ENCODE measurements at regions not wholly inside any gene's neighbourhood (a gene's known extent, or its start where the extent isn't known, plus 50 kb on each side); places are given as distances from the start of the nearest gene placed in this dataset.
A peak's percentile ranks its signal among the peaks of the same experiment; 100 is the strongest.

GRCh38 chr6:131381052-131381708, 191.8 kb upstream of the ARG1 start:
- no peak for DNase-seq (ENCODE audit: extremely low read depth in 1 of 11, low read depth in 9 of 11, low spot score in 4 of 11)

GRCh38 chr6:131381709-131382093, 191.3 kb upstream of the ARG1 start:
- DNase-seq (ENCODE audit: extremely low read depth in 1 of 11, low read depth in 9 of 11, low spot score in 4 of 11) = no peak

DNA sequence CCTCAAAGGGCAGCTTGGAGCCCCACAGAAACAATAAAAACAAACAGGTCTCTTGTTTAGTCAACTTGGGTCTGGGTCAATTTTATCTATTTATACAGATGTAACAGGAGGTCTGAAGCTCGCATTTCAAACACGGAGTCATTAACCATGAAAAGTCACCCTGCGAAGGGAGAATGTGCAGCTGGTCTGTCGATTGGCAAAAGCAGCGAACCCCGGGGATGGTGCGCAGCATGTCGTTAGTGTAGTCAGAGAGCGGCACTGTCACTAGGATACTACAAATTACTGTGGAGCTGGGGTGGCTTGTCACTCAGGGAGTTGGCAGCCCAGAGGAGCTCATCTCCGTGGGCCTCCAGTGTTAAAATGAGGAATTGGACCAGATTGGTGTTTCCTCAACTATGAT, 190.4 kb upstream of the ARG1 start:
- DNase-seq (ENCODE audit: extremely low read depth in 1 of 11, low read depth in 9 of 11, low spot score in 4 of 11) = peak in 1 of 11 donors; percentile 7

- DNase-seq (ENCODE audit: extremely low read depth in 1 of 11, low read depth in 9 of 11, low spot score in 4 of 11) = no peak
Measured at GRCh38 chr6:131383421-131384411, 189.3 kb upstream of the ARG1 start.

GRCh38 chr6:131387562-131388447, 185.2 kb upstream of the ARG1 start:
- DNase-seq (ENCODE audit: extremely low read depth in 1 of 11, low read depth in 9 of 11, low spot score in 4 of 11) = no peak

DNA sequence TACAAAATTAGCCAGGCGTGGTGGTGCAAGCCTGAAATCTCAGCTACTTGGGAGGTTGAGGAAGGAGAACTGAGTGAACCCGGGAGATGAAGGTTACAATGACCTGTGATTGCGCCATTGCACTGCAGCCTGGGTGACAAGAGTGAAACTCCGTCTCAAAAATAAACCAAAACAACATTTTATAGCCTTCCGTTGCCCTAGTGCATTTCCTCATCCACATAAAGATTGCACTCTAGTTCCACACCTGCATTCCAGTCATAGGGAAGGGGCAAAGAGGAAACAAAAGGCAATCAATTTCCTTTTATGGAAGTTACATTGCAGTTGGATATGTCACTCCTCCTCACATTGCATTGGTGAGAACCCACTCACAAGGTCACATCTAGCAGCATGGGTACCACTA, 182.7 kb upstream of the ARG1 start:
- no peak for DNase-seq (ENCODE audit: extremely low read depth in 1 of 11, low read depth in 9 of 11, low spot score in 4 of 11)

DNA sequence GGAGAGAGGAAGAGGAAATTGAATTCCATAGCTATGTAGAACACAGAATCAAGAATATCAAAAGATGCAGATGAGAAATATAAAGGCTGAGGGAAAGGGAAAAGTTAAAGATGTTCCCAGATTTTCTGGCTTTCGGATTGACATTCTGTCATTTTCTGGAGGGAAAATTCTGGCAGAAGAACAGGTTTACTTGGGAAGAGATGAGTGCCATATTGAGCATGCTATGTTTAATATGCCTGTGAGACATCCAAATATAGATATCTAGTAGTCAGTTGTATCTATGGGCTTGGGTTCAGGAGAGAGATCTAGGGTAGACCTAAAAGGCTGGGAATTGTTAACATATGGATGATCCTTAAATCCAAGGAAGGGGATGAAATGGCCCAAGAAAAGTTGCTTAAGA, 181.9 kb upstream of the ARG1 start:
- DNase-seq (ENCODE audit: extremely low read depth in 1 of 11, low read depth in 9 of 11, low spot score in 4 of 11) = no peak

GRCh38 chr6:131393433-131393832, 179.6 kb upstream of the ARG1 start:
- DNase-seq (ENCODE audit: extremely low read depth in 1 of 11, low read depth in 9 of 11, low spot score in 4 of 11) = no peak

DNA sequence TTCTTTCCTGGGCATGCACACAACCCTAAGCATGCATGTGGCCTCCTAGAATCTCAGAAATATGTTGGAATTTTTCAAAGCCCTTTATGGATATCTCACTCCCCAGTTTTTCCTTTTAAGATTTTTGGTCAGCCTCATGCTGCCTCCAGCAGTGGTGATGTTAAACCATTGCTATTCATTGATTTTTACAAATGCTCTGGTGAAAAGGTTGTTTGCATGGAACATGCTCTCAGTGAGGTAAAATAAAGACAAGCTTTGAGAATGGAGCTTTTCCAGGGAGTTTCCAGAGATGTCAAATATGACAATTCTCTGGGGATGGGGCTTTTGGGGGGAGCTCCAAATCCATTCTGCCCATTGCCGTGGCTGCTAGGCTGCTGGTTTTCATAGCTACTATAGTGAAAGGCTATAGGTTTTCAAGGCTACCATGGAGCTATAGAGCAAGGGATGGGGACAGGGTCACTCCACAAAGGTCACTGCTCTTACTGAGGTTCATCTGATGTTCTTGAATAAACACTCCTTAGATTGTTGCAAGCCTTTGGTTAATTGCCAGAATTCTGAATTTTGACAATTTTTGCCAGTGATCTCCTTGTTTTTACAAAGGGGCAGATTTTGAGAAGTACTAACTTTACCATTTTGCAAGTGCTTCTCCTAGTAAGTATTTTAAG, 178.1 kb upstream of the ARG1 start:
- DNase-seq (ENCODE audit: extremely low read depth in 1 of 11, low read depth in 9 of 11, low spot score in 4 of 11) = no peak

DNA sequence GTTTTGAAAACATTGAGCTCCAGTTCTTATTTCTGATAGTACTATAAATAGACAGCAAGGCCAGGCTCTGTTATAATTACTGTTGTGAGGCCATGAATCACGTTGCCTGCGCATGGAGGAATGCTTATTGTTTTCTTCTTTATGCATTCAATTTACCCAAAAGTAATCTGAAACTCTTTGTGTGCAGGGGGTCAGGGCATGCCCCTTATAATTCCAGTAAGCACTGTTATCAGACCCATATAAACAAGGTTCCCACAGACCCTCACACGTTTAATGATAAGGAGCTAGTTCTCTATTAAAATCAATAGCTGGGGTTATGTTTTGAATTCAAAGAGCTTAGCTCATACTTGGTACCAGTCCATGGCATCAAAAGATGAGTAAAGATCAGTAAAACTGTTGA, 174.8 kb upstream of the ARG1 start:
- no peak for DNase-seq (ENCODE audit: extremely low read depth in 1 of 11, low read depth in 9 of 11, low spot score in 4 of 11)

DNA sequence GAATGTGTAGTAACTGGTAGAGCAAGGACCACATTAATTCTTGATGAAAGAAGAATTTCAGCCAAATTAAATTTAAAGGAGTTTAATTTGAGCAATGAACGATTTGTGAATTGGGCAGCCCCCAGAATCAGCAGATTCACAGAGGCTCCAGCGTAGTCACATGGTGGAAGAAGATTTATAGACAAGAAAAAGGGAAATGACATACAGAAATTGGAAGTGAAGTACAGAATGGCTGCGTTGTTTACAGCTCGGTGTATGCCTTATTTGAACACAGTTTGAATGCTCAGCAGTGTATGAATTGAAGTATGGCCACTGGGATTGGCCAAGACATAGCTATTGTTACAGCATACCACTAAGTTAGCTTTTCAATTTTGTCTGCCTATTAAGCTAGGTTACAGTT, 173.6 kb upstream of the ARG1 start:
- no peak for DNase-seq (ENCODE audit: extremely low read depth in 1 of 11, low read depth in 9 of 11, low spot score in 4 of 11)

DNA sequence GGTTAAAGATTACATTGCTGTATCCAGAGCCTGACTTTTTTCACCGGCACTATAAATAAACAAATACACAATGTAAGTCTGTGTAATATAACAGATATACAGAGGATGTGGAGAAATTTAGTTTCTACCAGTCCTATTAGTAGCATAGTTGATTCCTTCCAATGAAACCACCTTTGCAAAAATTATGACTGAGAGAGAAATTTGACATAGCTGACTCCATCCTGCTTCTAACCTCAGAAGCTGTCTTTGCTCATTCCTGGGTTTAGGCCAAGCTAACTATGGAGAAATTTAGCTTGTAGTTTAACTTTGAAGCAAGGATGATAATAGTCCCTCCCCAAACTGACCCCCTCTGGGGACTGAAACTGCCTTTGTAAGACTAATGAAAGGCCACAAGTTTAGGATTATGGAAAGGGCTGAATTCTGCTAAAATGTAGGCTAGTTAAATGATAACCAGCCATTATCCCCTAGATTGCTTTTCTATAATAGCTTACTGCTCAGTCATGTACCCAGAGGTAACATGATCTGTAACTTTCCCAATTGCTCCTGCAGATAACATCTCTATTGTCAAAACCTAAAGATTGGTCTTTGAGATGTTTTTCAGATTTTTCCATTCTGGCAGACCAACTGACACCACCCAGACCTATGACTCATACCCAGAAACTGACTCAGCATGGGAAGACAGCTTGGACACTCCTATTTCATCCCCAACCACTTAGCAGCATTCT, 172.8 kb upstream of the ARG1 start:
- no peak for DNase-seq (ENCODE audit: extremely low read depth in 1 of 11, low read depth in 9 of 11, low spot score in 4 of 11)

DNA sequence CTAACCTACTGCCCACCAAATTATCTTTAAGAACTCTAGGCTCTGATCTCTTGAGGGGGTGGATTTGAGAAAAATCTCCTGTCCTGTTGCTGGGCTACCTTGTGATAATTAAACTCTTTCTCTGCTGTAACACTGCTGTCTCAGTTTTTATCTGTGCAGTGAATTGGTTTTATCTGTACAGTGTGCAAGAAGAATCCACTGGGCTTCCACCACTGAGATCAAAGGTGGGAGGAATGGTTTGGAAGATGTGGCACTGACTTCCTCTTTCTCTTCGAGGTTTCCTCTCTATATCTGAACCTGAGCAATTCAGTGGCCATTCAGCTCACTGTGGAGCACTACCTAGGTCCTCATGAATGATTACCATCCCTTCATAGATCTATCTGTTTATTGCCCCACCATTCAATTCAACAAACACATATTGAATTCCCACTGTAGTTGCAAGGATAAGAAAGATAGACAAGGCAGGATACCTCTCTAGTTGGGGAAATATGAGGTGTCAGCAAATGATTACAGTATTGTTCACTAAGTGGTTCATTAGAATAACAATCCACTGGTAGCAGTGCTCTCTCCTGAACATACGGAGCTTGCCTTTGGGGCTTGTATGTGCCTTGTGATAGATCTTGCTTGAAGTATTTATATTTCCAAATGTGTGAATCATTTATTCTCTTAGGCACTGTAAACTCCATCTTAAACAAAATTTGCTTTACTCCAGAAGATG, 172.1 kb upstream of the ARG1 start:
- no peak for DNase-seq (ENCODE audit: extremely low read depth in 1 of 11, low read depth in 9 of 11, low spot score in 4 of 11)

DNA sequence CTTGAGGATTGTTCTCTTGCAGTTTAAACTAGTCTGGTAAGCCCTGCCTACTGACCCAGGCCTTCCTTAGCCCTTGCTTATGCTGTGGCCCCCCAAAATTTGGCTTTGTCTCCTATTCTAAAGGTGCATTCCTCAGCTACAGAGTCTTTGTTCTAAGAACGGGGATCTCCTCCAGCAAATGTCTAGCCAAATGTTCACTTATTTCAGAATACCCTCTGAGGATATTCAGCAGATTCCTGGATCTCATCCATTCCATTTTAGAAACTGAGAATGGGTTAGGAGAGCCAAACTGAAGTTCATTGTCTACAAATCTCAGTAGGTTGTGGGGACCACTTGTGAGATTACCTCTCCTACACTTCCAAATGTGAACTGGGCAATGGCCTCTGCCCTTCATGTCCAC, 164.2 kb upstream of the ARG1 start:
- no peak for DNase-seq (ENCODE audit: extremely low read depth in 1 of 11, low read depth in 9 of 11, low spot score in 4 of 11)

DNA sequence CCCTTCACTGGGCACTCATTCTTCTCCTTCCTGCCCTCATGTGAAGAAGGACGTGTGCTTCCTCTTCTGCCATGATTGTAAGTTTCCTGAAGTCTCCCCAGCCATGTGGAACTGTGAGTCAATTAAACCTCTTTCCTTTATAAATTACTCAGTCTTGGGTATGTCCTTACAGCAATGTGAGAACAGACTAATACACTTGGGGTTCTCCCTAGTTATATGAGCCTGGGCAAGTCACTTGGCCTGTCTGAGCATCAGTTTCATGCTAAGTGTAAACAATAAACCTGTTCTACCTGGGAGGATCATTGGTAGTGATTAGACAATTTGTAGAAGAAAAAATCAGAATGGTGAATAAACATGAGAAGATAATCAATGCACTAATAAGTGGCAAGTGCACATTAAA, 162.2 kb upstream of the ARG1 start:
- DNase-seq (ENCODE audit: extremely low read depth in 1 of 11, low read depth in 9 of 11, low spot score in 4 of 11) = no peak

DNA sequence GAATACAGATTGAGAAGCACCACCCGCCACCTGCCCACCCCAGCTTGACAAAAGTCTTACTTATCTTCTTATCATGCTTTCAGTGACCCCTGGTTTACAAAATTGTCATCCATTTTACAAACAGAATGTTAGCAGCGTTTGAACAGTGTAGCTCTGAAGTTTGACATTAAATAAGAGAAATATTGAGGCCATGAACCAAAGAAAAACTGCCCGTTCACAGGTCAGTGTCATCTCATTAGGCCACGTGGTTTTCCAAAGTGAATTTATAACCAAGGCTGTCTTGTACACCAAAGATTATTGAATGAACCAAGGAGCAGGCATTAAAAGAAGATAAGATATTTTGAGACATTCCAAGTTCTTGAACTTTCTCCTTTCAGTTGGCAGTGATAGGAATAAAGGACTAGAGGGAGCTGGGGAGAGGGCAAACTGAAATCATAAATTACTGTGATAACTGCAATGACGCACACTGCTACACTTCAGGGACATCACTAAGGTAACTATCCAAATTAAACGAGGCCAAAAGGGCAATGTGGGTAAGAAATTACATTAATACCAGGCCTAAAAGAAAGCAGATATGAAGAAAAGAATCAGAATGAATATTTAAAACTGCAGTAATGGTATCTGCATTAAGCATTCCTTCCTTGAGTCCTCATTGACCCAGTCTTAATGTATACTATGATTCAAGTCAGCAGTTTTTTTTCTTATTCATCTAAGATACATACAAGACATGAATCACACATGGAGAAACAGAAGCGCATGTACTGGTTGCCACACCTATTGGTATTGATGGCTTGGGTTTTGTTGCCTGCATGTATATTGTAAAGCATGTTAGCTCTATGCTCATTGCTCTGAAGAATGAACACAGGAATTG, 159.8 kb upstream of the ARG1 start:
- no peak for DNase-seq (ENCODE audit: extremely low read depth in 1 of 11, low read depth in 9 of 11, low spot score in 4 of 11)

GRCh38 chr6:131413831-131414191, 159.2 kb upstream of the ARG1 start:
- no peak for DNase-seq (ENCODE audit: extremely low read depth in 1 of 11, low read depth in 9 of 11, low spot score in 4 of 11)
